Stimulated activated CD4-positive, alpha-beta T cell treated with anti-CD3 and anti-CD28 coated beads, TNF-alpha, amount 100 ng/mL, for 48 hours (primary cell): ENCODE measurements at regions not wholly inside any gene's neighbourhood (a gene's known extent, or its start where the extent isn't known, plus 50 kb on each side); places are given as distances from the start of the nearest gene placed in this dataset.
A peak's percentile ranks its signal among the peaks of the same experiment; 100 is the strongest.
"Not testable (repeated sequence)": the region's sequence is repeated elsewhere in the genome, so short reads cannot be mapped to it uniquely, and the experiment has no call there.

ENCODE experiments used
- DNase-seq, 3 donors: peaks; one replicate each; pipeline ENCODE4 v3.0.0-alpha.2; 2020; ENCODE audit warnings: low read depth in 3 of 3

GRCh38 chr11:67873223-67873622 is 130.7 kb downstream of the UNC93B1 start:
- DNase-seq, result not testable (repeated sequence)

GRCh38 chr11:67871168-67871567 is 132.7 kb downstream of the UNC93B1 start:
- DNase-seq, result not testable (repeated sequence)

GRCh38 chr11:67862896-67863295 is 141.0 kb downstream of the UNC93B1 start:
- not testable (repeated sequence) for DNase-seq

GRCh38 chr11:67859513-67860161 is 144.3 kb downstream of the UNC93B1 start:
- peak; percentile 21 to 32 (median 27) for DNase-seq

- DNase-seq, result not testable (repeated sequence)
Observed at GRCh38 chr11:67850747-67851146, 153.2 kb downstream of the UNC93B1 start.

GRCh38 chr11:67849766-67850165 is 154.1 kb downstream of the UNC93B1 start:
- DNase-seq, result not testable (repeated sequence)

- DNase-seq, result not testable (repeated sequence)
Observed at GRCh38 chr11:67847896-67848875, 155.7 kb downstream of the UNC93B1 start.

- DNase-seq, result not testable (repeated sequence)
Observed at GRCh38 chr11:67846303-67846702, 157.6 kb downstream of the UNC93B1 start.

GRCh38 chr11:67845296-67845695 is 158.6 kb downstream of the UNC93B1 start:
- DNase-seq, result not testable (repeated sequence)

- not testable (repeated sequence) for DNase-seq
Observed at GRCh38 chr11:67840599-67840998, 163.3 kb downstream of the UNC93B1 start.

GRCh38 chr11:67830152-67830551 is 155.7 kb upstream of the ALDH3B2 start:
- not testable (repeated sequence) for DNase-seq

GRCh38 chr11:67826951-67827296 is 152.5 kb upstream of the ALDH3B2 start:
- not testable (repeated sequence) for DNase-seq

GRCh38 chr11:67826028-67826950 is 151.9 kb upstream of the ALDH3B2 start:
- DNase-seq, result not testable (repeated sequence)

- not testable (repeated sequence) for DNase-seq
Observed at GRCh38 chr11:67824861-67825260, 150.4 kb upstream of the ALDH3B2 start.

GRCh38 chr11:67820081-67820480 is 145.7 kb upstream of the ALDH3B2 start:
- DNase-seq, result no peak

GRCh38 chr11:67817558-67817957 is 143.1 kb upstream of the ALDH3B2 start:
- not testable (repeated sequence) for DNase-seq

- DNase-seq, result not testable (repeated sequence)
Observed at GRCh38 chr11:67809301-67809700, 134.9 kb upstream of the ALDH3B2 start.

- not testable (repeated sequence) for DNase-seq
Observed at GRCh38 chr11:67807896-67808295, 133.5 kb upstream of the ALDH3B2 start.

GRCh38 chr11:67806728-67807235 is 132.4 kb upstream of the ALDH3B2 start:
- DNase-seq, result not testable (repeated sequence)

- not testable (repeated sequence) for DNase-seq
Observed at GRCh38 chr11:67806183-67806582, 131.8 kb upstream of the ALDH3B2 start.
